SK-N-MC (cell line): ENCODE measurements at regions not wholly inside any gene's neighbourhood (a gene's known extent, or its start where the extent isn't known, plus 50 kb on each side); places are given as distances from the start of the nearest gene placed in this dataset.

Experiments used
- DNase-seq: peaks from one replicate; pipeline ENCODE4 v3.0.0-alpha.2; 2011; ENCODE audit warnings: low read depth, low spot score
- H3K27ac ChIP-seq: fragments of 200-600 bp; sonication (generic); 2 replicates; pipeline ENCODE4 v1.5.1; 2016; ENCODE audit warnings: mixed run types
- H3K36me3 ChIP-seq: fragments of 200-600 bp; sonication (generic); 2 replicates; pipeline ENCODE4 v1.6.1; 2017; ENCODE audit warnings: antibody characterized with exemption, low read length, mixed read lengths; ENCODE audit not compliant: insufficient read depth
- H3K4me3 ChIP-seq: fragments of 200-600 bp; sonication (generic); 2 replicates; pipeline ENCODE4 v1.5.1; 2016
- H3K9ac ChIP-seq: fragments of 200-600 bp; sonication (generic); 2 replicates; pipeline ENCODE4 v1.8.0; 2017; ENCODE audit warnings: mixed run types, mixed read lengths; ENCODE audit not compliant: insufficient read length
- H3K9me3 ChIP-seq: fragments of 200-600 bp; sonication (generic); 2 replicates; pipeline ENCODE4 v1.6.1; 2017; ENCODE audit warnings: low read depth, mild to moderate bottlenecking, antibody characterized with exemption, low read length, moderate library complexity, mixed read lengths
- EZH2 ChIP-seq: fragments of 200-600 bp; sonication (generic); IDR thresholded peaks from one replicate; pipeline ENCODE4 v1.6.1; 2017; ENCODE audit warnings: antibody characterized with exemption
- FOXP2 ChIP-seq: optimal IDR thresholded peaks from 2 replicates; pipeline ENCODE3; 2011; ENCODE audit warnings: mild to moderate bottlenecking, moderate library complexity; ENCODE audit not compliant: insufficient read depth; ENCODE audit errors: extremely low read length, control extremely low read depth
- POLR2AphosphoS5 ChIP-seq: IDR thresholded peaks from 2 replicates; pipeline ENCODE4 v1.6.1; 2012; ENCODE audit warnings: mild to moderate bottlenecking, low read depth, low read length, borderline replicate concordance

- Histone ChIP-seq H3K4me3 (no peak overlapping the region), H3K9me3 (0 out of 2 replicates have a peak, but pooled peaks cover 7% of the 10 kb centered on the region), H3K27ac (no peak overlapping the region), H3K9ac (no peak overlapping the region), H3K36me3 (0 out of 2 replicates have a peak, but pooled peaks cover 8% of the 10 kb centered on the region)
- no peak for DNase-seq
- no peak for TF ChIP-seq EZH2
- TF ChIP-seq FOXP2 = no peak
- TF ChIP-seq POLR2AphosphoS5 = no peak
Measured at GRCh38 chr17:77347544-77347943, 206.8 kb downstream of the SEC14L1 start.

GRCh38 chr17:77349976-77350830 is 209.4 kb downstream of the SEC14L1 start:
- no peak for DNase-seq
- H3K27ac ChIP-seq = 0 out of 2 replicates have a peak overlapping the region, but pooled peaks have one; percentile 25
- no peaks in the 10 kb centered on the region for H3K36me3 ChIP-seq
- H3K9me3 ChIP-seq = no peaks in the 10 kb centered on the region
- no peak overlapping the region for H3K4me3 ChIP-seq
- H3K9ac ChIP-seq = no peak overlapping the region
- TF ChIP-seq EZH2 (no peak), FOXP2 (no peak), POLR2AphosphoS5 (no peak)

- H3K36me3 ChIP-seq = no peaks in the 10 kb centered on the region
- no peaks in the 10 kb centered on the region for H3K9me3 ChIP-seq
- no peak overlapping the region for H3K27ac ChIP-seq
- H3K4me3 ChIP-seq = no peak overlapping the region
- no peak overlapping the region for H3K9ac ChIP-seq
- no peak for DNase-seq
- no peak for TF ChIP-seq EZH2
- no peak for TF ChIP-seq POLR2AphosphoS5
- no peak for TF ChIP-seq FOXP2
Measured at GRCh38 chr17:77352441-77352840, 211.7 kb downstream of the SEC14L1 start.

GRCh38 chr17:77352996-77353395 is 212.2 kb downstream of the SEC14L1 start:
- H3K9ac ChIP-seq = no peak overlapping the region
- no peaks in the 10 kb centered on the region for H3K36me3 ChIP-seq
- no peak overlapping the region for H3K4me3 ChIP-seq
- TF ChIP-seq EZH2 (no peak), POLR2AphosphoS5 (no peak), FOXP2 (no peak)
- no peak overlapping the region for H3K27ac ChIP-seq
- no peaks in the 10 kb centered on the region for H3K9me3 ChIP-seq
- DNase-seq = no peak

- Histone ChIP-seq H3K9ac (no peak overlapping the region), H3K4me3 (no peak overlapping the region), H3K9me3 (no peaks in the 10 kb centered on the region), H3K27ac (no peak overlapping the region), H3K36me3 (no peaks in the 10 kb centered on the region)
- TF ChIP-seq EZH2 = no peak
- TF ChIP-seq POLR2AphosphoS5 = no peak
- TF ChIP-seq FOXP2 = no peak
- DNase-seq = no peak
Measured at GRCh38 chr17:77353684-77354419, 213.1 kb downstream of the SEC14L1 start.

GRCh38 chr17:77354420-77354669 is 213.6 kb downstream of the SEC14L1 start:
- Histone ChIP-seq H3K36me3 (no peaks in the 10 kb centered on the region), H3K9ac (no peak overlapping the region), H3K9me3 (no peaks in the 10 kb centered on the region), H3K4me3 (no peak overlapping the region), H3K27ac (no peak overlapping the region)
- no peak for DNase-seq
- TF ChIP-seq POLR2AphosphoS5 = no peak
- no peak for TF ChIP-seq FOXP2
- TF ChIP-seq EZH2 = no peak

GRCh38 chr17:77354670-77355455 is 214.1 kb downstream of the SEC14L1 start:
- Histone ChIP-seq H3K4me3 (no peak overlapping the region), H3K27ac (no peak overlapping the region), H3K36me3 (no peaks in the 10 kb centered on the region), H3K9me3 (no peaks in the 10 kb centered on the region), H3K9ac (no peak overlapping the region)
- no peak for TF ChIP-seq POLR2AphosphoS5
- no peak for TF ChIP-seq EZH2
- TF ChIP-seq FOXP2 = no peak
- DNase-seq = no peak

- H3K27ac ChIP-seq = peak overlapping the region; percentile 83
- no peak overlapping the region for H3K9ac ChIP-seq
- H3K9me3 ChIP-seq = no peaks in the 10 kb centered on the region
- TF ChIP-seq FOXP2 (no peak), POLR2AphosphoS5 (no peak), EZH2 (no peak)
- H3K36me3 ChIP-seq = no peaks in the 10 kb centered on the region
- no peak overlapping the region for H3K4me3 ChIP-seq
- DNase-seq = no peak
Measured at GRCh38 chr17:77356109-77356689, 215.4 kb downstream of the SEC14L1 start.
